Hematopoietic multipotent progenitor cell treated with erythropoietin and hydrocortisone succinate and interleukin-3 and kit ligand, for 6 days (in vitro differentiated cells): ENCODE measurements at regions not wholly inside any gene's neighbourhood (a gene's known extent, or its start where the extent isn't known, plus 50 kb on each side); places are given as distances from the start of the nearest gene placed in this dataset.
A peak's percentile ranks its signal among the peaks of the same experiment; 100 is the strongest.
"Not testable (repeated sequence)": the region's sequence is repeated elsewhere in the genome, so short reads cannot be mapped to it uniquely, and the experiment has no call there.

ENCODE experiments used
- DNase-seq: peaks from one replicate; pipeline ENCODE4 v3.0.0-alpha.2; 2015

DNA sequence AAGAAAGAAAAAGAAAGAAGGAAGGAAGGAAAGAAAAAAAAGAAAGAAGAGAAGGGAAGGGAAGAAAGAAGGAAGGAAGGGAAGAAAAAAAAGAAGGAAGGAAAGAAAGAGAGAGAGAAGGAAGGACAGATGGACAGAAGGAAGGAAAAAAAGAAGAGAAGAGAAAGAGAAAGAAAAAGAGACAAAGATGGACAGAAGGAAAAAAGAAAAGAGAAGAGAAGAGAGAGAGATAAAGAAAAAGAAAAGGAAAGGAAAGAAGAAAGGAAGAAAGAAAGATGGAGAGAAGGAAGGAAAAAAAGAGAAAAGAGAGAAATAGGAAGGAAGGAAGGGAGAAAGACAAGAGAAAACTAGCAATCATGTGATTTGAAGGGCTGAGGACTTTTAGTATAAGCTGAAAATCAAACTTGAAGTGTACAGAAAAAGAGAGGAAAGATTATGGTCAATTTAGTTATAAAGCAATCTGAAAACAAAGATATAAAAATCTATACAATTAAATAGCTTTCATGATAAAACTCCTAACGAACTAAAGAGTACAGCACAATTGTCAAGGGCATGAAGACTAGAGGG lies 115.3 kb downstream of the LTN1 start:
- DNase-seq = no peak

DNA sequence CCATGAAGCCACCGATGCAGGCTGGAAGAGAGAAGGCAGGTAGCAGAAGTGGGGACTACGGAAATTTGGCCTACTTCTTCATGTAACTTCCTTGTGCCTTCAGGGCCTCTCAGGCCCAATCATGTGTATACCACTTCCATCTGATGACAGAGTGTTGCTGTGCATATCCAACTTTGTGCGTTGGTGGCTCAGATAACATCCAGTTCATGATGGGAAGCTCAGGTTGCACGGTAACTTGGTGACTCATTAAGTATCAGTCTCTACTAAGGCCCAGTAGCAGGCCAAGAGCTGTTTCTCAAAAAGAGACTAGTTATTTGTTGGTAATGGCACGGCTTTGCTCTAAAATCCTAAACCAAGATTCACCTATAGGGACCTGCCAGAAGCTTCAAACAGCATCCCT lies 117.6 kb downstream of the LTN1 start:
- no peak for DNase-seq

DNA sequence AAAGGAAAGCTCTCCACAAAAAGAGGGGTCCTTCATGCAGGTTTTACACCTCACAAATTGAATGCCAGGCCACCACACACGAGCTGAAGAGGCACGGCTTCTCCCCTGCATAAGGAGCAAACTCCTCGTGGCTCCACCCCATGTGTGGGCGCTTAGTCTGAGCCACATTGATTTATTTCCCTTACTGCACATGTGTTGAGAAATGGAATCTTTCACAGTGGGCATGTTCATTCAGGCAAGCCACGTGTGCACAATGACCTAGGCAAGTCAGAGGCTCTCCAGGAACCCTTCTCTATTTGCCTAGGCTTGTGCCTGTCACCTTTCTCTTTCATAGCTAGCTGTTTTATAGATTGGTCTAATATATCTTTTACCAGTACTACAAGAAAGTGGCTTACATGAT lies 120.5 kb downstream of the LTN1 start:
- no peak for DNase-seq

DNA sequence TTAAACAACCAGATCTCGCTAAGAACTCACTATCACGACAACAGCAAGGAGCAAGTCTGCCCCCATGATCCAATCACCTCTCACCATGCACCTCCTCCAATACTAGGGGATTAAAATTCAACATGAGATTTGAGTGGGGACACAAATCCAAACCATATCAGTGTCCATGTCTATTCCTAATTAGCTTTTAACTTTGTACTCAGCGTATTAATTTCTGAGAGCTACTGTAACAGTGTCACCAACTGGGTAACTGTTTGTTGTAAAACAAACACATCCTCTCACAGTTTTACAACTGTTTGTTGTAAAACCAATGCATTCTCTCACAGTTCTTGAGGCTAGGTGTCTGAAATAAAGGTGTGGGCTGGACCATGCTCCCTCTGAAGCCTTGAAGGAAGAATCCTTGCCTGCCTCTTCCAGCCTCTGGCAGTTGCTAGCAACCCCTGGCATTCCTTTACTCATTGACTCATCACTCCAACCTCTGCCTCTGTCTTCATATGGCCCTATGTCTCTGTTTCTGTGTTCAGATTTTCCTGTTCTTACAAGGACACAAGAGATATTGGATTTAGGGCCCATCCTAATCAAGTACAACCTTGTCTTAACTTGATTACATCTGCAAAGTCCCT lies 121.2 kb downstream of the LTN1 start:
- DNase-seq = no peak

DNA sequence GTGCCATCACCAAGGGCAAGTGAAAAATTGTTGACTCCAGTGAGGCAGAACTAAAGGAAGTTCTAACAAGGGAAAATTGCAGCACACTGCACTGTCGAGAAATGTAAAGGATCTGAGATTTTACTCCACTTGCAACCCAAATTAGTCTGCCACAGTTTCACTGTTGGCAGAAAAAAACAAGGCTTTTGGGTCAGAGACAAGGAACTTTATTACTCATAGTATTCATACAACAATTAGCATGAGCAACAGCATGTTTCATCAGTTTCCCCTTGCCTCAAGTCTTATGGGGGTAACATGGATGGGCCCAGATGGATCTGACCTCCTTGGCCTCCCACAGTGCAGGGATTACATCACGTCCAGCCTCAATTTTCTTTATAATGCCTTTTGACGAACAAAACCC lies 125.3 kb downstream of the LTN1 start:
- no peak for DNase-seq

DNA sequence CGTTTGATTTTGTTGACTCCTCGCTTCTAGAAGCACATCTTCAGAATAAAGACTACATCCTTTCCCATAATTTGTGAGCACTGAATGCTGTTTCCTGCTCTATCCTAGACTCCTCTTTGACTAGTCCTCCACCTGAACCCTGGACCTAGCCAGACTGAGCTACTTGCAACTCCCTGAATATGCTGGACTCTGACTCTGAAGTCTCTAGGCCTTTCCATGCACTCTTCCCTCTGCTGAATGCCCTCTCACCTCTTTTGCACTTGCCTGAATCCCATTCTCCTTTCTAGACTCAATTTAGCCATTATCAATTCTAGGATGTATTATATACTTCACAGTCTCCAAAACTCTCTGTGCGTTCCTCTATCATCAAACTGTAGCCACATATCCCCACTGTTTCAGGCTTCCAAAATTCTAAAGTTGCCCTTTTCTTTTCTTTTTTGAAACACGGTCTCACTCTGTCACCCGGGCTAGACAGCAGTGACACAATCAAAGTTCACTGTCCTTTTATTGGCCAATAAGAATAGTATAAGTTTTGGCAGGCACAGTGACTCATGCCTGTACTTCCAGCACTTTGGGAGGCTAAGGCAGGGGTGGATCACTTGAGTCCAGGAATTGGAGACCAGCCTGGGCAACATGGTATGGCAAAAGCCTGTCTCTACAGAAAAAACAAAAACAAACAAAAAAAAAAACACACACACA lies 127.0 kb downstream of the LTN1 start:
- DNase-seq = no peak

DNA sequence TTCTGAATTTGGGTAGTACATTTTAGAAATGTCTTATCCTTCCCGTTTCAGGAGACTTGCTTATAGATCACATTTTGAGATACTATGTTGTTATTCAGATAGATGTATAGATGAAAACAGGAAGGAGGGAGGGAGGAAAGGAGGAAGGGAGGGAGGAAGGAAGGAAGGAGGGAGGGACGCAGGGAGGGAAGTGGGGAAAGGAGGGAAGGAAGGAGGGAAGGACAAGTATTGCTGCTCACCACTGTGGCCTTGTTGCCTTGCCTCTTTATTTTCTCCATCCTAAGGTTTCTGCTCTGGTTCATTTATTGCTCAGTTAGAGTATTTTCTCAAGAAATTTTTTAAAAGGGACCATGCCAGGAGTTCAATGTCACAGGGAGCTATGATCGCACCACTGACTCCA lies 134.3 kb downstream of the LTN1 start:
- no peak for DNase-seq

DNA sequence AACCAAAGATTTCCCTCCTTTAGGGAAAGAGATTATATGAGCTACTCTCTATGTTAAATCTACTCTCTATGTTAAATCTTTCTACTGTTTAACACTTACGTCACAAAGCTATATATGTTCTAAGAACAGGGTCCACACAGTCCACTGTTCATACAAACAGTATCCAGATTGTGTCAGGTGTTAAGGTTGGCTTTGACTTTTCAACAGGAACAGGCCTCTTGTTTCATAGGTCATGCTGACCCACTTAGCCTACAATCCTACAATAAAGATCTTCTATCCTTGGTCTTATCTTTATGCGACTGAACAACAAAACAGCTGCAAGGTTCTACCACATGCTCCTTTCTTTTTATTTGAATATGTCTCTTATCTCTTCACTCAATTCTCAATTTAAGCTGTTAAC lies 134.9 kb downstream of the LTN1 start:
- no peak for DNase-seq

DNA sequence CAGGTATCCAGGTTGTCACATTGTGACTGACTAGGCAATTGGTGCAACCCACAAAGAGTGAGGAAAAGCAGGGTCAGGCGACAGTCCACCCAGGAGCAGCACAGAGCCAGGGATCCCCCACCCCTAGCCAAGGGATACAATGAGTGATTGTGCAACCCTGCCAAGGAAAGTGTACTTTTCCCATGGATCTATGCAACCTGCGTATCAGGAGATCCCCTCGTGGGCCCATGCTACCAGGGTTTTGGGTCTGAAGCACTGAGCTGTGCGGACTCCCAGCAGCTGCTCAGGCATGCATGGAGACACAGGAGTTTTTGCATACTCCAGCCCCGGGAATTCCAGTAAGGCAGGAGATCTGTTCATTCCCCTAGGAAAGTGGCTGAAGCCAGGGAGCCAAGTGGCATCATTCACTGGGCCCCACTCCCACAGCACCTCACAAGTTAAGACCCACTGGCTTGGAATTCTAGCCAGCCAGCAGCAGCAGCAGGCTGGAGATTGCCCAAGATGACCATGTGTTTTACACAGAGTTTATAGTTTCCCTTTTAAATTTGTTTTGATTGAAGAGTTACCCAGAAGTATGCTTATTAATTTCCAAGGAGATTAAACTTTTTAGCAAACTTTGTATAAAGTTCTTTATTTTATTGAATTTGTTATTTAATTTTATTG lies 136.0 kb downstream of the LTN1 start:
- no peak for DNase-seq

DNA sequence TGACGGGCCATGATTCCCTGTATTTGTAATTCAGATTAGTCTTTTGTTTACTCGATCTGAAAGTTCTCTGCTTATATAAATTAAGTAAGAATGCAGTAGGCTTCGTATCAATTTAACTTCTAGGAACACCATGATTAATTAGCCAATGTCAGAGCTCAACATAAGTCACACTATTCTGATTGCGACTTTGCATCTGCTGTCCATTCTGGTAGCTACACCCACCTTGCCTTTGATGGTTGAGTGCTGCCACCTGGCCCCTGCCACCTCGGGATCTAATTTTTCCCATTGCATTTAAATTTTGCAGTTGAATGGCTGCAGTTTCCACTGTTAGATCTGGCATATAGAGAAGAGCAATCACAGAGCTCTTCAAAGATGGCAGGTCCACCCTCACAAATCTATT lies 140.0 kb downstream of the LTN1 start:
- DNase-seq = no peak

DNA sequence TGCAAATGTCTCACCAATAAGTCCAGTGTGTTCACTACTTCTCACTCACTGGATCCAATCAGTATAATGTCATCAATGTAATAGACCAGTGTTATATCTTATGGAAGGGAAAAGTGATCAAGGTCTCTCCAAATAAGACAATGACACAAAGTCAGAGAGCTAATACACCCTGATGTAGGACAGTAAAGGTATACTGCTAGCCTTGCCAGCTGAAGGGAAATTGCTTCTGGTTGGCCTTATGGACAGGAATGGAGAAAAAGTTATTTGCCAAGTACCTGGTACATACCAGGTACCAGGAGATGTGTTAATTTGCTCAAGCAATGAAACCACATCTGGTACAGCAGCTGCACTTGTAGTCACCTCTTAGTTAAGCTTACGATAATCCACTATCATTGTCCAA lies 141.0 kb downstream of the LTN1 start:
- DNase-seq = no peak

DNA sequence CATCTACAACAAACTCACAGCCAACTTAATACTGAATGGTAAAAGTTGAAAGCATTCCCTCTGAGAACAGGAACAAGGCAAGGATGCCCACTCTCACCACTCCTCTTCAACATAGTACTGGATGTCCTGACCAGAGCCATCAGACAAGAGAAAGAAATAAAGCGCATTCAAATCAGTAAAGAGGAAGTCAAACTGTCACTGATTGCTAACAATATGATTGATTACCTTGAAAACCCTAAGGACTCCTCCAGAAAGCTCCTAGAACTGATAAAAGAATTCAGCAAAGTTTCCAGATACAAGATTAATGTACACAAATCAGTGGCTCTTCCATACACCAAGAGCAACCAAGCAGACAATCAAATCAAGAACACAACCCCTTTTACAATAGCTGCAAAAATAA lies 153.4 kb downstream of the LTN1 start:
- DNase-seq = not testable (repeated sequence)

DNA sequence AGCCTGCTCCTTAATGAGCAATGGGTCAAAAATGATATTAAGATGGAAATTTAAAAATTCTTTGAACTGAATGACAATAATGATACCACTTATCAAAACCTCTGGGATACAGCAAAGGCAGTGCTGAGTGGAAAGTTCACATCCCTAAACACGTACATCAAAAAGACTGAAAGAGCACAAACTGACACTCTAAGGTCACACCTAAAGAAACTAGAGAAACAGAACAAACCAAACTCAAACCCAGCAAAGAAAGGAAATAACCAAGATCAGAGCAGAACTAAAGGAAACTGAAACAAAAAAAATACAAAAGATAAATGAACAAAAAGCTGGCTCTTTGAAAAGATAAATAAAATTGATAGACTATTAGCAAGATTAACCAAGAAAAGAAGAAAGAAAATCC lies 155.3 kb downstream of the LTN1 start:
- not testable (repeated sequence) for DNase-seq

DNA sequence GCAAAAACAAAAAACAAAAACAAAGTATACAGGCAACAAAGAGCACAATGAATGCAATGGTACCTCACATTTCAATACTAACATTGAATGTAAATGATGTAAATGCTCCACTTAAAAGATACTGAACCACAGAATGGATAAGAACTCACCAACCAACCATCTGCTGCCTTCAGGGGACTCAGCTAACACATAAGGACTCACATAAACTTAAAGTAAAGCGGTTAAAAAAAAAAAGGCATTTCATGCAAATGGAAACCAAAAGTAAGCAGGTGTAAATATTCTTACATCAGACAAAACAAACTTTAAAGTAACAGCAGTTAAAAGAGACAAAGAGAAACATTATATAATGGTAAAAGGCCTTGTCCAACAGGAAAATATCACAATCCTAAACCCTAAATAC lies 156.1 kb downstream of the LTN1 start:
- not testable (repeated sequence) for DNase-seq

DNA sequence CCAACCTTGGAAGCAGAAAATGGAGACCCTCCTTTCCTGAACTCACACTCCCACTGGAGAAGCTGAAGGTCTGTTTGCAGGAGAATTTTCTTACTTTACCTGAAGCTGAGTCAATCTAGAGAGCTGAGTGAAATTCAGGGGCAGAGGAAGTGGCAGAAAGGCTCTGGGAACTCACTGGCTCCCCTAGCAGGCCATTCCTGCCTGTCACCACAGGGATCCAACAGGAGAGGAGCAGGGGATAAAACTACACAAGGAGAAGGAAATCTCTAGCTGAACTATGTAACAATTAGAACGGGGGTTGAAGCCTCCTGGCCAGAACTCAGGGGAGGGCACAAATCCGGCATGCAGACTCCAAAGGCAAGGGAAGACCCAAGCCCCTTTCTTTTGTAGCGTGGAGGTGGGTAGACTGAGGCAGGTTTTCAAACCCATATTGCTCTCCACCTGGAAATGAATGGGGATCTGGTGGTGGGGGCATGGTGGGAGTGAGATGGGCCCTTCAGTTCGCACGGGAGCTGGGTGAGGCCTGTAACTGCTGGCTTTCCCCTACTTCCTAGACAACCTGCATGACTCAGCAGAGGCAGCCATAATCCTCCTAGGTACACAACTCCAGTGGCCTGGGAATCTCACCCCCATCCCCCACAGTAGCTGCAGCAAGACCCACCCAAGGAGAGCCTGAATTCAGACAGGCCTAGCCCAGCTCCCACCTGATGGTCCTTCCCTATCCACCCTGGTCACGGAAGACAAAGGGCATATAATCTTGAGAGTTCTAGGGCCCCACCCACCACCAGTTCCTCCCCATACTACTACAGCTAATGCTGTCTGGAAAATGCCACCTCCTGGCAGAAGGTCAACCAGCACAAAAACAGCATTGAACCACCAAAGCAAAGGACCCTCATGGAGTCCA lies 158.1 kb downstream of the LTN1 start:
- no peak for DNase-seq

DNA sequence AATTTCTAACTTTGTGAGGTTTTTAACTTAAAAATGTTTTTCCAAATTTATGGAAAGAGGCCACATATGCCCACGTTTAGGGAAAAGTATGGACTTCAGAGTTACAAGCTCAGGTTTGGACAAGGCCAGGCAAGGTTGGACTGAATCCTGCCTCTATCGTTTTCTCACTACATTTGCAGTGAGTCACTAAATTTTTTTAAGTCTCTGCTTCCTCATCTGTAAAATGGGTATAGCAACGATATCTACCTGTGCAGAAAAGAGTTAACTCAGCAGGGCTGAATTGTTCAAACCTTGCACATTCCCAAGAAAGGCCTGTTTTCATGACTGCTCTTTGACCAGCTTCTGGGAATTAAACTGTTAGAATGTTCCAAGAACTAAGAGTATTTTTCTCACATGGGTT lies 159.1 kb downstream of the LTN1 start:
- no peak for DNase-seq

DNA sequence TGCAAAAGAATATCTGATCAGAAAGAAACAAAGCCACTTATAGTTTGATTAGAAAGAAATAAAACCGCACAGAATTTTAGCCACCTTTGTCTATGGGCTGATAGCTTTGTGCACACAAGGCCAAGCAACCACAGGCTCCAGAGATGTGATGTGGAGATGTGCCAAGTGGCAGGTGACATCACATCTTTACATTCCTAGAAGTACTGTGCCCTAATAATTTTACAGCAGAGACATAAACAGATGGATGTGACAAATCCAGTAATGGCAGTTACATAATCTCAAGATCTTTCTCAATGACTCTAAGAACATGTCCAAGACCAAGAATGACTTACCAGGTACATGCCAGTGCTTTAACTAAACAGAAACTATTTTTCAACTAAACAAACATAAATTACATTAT lies 159.5 kb downstream of the LTN1 start:
- peak; percentile 43 for DNase-seq

DNA sequence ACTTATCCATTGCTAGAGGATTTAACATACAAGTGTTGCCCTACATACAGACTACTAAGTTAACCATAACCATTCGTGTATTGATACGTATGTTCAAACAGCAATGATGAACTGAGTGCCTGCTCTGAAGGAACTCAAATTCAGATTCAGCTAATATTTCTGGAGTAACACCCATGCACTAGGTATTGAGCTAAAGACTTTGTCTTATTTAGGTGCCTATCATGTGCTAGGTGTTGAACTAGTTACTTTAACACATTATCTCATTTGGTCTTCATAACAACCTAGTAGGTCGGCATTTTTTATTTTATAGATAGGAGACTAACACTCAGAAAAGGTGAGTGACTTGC lies 160.0 kb downstream of the LTN1 start:
- DNase-seq = no peak

DNA sequence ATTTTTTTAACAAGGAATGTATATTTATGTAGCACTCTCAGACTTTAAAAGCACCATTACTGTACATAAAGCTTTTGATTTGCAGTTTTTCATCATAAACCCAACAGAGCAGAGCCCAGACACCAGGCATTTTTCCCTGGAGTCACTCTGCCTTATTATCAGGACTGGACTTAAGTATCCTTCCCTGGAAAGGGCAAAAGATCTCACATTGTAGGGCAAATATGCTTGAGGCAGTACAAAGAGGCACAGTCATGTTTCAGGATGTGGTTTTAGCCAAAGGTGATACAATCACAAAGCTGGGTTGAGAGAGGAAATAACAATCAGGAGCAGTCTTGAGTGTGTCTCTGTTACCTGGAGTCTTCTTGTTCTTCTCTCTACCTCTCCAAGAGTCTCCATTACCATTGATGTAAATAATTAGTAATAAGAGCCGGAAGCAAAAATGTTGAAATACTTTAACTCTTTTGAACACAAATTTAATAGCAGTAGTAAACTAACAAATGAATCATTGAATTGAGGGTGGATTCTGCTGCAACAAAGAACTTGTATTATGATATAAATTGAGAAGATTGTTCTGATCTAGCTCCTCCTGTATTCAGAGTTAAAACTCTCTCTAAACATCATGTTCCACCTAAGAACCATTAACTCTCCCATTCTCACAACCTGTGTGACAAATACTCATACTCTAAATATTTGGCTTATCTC lies 160.5 kb downstream of the LTN1 start:
- peak; percentile 62 for DNase-seq

DNA sequence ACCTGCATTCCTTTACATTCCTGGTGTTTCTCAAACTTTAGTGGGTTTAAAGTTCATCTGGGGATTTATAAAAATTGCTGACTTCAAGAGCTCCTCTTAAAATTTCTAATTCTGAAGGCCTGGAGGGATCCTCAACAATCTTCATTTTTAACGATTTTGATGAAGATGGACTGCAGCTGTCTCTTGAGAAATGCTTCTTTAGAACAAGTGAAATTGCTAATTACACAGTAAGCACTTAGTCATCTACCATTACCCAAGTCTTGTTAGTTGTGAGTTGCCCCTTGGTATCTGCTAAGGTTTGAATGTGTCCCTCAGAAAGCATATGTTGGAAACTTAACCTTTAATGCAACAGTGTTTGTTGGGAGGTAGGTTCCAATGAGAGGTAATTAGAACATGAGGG lies 163.7 kb downstream of the LTN1 start:
- no peak for DNase-seq

DNA sequence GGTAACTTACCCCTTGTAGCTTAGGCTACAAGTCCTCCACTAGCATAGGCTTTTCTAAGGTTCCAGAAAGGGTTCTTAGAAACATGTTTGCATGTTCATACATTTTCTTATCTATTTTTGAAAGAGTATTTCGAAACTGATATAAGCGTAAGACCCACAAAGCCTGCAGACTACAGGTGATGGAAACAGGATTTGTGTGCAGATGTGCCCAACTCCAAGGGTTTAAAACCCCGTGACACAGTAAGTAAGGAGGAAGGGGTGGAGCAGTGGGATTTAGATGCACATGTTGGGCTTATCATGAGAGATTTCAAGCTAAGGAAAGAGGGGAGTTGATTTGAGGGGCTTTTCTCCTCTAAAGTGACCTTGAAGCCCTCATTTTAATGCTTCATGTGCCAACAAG lies 164.7 kb downstream of the LTN1 start:
- no peak for DNase-seq

DNA sequence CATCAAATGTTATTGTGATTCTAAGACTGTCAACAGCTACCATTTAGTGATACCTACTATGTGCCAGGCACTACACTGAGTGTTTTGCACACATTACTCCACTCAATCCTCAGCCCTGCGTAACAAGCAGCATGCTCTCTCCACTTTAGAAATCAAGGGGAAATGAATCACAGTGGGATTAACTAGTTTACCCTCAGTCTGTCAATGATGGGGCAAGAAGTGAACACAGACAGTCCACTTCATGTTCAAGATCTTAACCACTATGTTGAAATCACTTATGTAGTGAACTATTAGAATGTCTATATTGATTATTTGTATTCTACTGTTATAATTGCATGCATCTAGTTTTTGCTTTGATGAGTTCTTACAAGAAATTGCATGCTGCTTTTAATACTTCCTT lies 165.3 kb downstream of the LTN1 start:
- no peak for DNase-seq

DNA sequence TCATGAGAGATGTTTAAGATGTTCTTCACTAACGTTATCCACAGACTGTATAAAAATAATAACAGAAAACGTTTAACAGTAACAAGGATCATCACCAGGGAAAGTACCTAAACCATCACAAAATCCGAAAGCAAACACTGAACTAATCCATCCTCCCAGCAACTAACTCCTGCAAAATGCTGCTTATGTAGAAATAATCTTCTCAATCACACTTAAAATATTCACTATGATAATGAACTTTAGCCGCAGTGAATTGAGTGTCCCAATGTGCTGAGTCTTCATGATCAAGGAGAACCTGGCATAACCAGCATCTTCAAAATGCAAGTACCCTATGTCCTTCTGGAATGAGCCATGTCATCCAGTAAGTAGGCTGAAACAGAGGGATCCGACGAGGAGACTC lies 166.1 kb downstream of the LTN1 start:
- DNase-seq = no peak
